IPS-20b (cell line): ENCODE measurements at regions not wholly inside any gene's neighbourhood (a gene's known extent, or its start where the extent isn't known, plus 50 kb on each side); places are given as distances from the start of the nearest gene placed in this dataset.
"Not testable (repeated sequence)": the region's sequence is repeated elsewhere in the genome, so short reads cannot be mapped to it uniquely, and the experiment has no call there.

Experiments used
- H3K27ac ChIP-seq: one replicate; pipeline ENCODE4 v1.5.1; 2013; ENCODE audit warnings: low read length
- H3K27me3 ChIP-seq: 2 replicates; pipeline ENCODE4 v1.6.1; 2013; ENCODE audit warnings: mild to moderate bottlenecking, low read length, inconsistent platforms; ENCODE audit not compliant: insufficient read depth
- H3K36me3 ChIP-seq: 2 replicates; pipeline ENCODE4 v1.6.1; 2013; ENCODE audit warnings: low read depth, mild to moderate bottlenecking, inconsistent platforms, low read length, moderate library complexity; ENCODE audit not compliant: insufficient read depth
- H3K4me1 ChIP-seq: 2 replicates; pipeline ENCODE4 v1.6.1; 2013; ENCODE audit warnings: mild to moderate bottlenecking, control low read depth, inconsistent platforms, low read length, moderate library complexity; ENCODE audit not compliant: insufficient read depth
- H3K4me3 ChIP-seq: 2 replicates; pipeline ENCODE4 v1.5.1; 2013; ENCODE audit warnings: mild to moderate bottlenecking, low read length, inconsistent platforms
- H3K9ac ChIP-seq: 2 replicates; pipeline ENCODE4 v1.6.1; 2013; ENCODE audit warnings: low read depth, mild to moderate bottlenecking, inconsistent platforms, low read length, moderate library complexity
- H3K9me3 ChIP-seq: 2 replicates; pipeline ENCODE4 v1.6.1; 2013; ENCODE audit warnings: mild to moderate bottlenecking, low read depth, low read length, inconsistent platforms; ENCODE audit not compliant: insufficient read depth

- Histone ChIP-seq H3K4me3 (no peak overlapping the region), H3K9me3 (no peaks in the 10 kb centered on the region), H3K27ac (no peak overlapping the region), H3K9ac (no peak overlapping the region), H3K27me3 (no peaks in the 10 kb centered on the region), H3K36me3 (no peaks in the 10 kb centered on the region), H3K4me1 (no peaks in the 10 kb centered on the region; the same call in 1 of the 2 replicates)
Observed at GRCh38 chr2:107712857-107713256, 113.8 kb upstream of the RGPD4 start.

- Histone ChIP-seq H3K9me3 (no peaks in the 10 kb centered on the region), H3K4me3 (no peak overlapping the region), H3K9ac (no peak overlapping the region), H3K36me3 (no peaks in the 10 kb centered on the region), H3K27ac (no peak overlapping the region), H3K4me1 (no peaks in the 10 kb centered on the region; the same call in 1 of the 2 replicates), H3K27me3 (no peaks in the 10 kb centered on the region)
Observed at GRCh38 chr2:107717661-107718060, 109.0 kb upstream of the RGPD4 start.

DNA sequence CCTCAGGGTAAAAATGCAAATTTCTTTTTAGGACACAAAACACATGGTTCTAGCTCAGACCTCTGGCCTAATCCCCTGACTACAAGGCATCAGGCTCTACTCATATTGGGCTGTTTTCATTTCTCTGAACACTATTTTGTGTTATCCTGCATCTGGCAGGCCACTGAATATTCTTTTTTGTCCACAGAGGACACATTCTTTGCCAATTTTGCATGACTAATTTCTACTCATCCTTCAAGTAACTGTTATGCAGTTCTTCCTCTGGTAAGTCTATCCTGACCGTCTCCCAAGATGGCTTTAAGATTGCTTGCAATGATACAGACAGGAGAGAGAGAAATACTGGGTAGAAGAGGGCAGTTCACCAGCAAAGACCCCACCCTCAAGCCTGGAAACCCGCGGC lies 107.6 kb upstream of the RGPD4 start:
- Histone ChIP-seq H3K9ac (no peak overlapping the region), H3K4me3 (no peak overlapping the region), H3K4me1 (no peaks in the 10 kb centered on the region; the same call in 1 of the 2 replicates), H3K27ac (no peak overlapping the region), H3K9me3 (no peaks in the 10 kb centered on the region), H3K27me3 (no peaks in the 10 kb centered on the region), H3K36me3 (no peaks in the 10 kb centered on the region)

DNA sequence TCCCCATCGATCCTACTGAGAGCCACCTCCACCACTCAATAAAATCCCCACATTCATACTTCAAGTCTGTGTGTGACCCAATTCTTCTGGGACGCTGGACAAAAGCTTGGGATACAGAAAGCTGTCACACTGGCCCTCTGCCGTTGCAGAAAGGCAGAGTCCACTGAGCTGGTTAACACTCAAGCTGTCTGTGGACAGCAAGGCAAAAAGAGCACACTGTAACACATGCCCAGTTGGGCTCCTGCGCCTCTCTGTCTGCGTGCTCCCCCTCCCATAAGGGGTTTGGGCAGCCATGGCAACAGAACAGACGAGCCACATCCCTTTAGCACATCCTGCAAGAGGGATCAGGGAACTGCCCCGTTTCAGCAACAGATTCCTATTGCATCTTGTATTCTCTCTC lies 106.9 kb upstream of the RGPD4 start:
- Histone ChIP-seq H3K36me3 (no peaks in the 10 kb centered on the region), H3K4me3 (no peak overlapping the region), H3K9me3 (no peaks in the 10 kb centered on the region), H3K4me1 (no peaks in the 10 kb centered on the region; the same call in 1 of the 2 replicates), H3K9ac (no peak overlapping the region), H3K27me3 (no peaks in the 10 kb centered on the region), H3K27ac (no peak overlapping the region)

DNA sequence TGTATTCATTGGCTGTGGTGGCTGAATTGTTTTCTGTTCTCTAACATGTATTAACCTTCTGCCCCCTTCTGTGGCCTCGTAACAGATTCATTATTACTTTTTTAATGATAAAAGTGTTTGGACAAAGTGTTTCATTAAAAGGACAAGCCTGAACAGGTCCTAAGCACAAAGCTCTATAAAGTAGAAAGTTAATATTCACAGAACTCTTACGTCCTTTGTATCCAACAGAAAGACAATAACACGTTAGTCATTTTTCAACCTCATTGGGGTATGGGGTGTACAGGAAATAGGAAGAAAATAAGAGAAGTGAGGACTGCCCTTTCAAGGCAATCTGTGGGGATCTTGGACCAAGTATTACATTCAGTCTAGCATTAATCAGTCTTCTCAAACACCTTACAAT lies 105.5 kb upstream of the RGPD4 start:
- Histone ChIP-seq H3K36me3 (no peaks in the 10 kb centered on the region), H3K27me3 (no peaks in the 10 kb centered on the region), H3K4me1 (no peaks in the 10 kb centered on the region; the same call in 1 of the 2 replicates), H3K4me3 (no peak overlapping the region), H3K9me3 (no peaks in the 10 kb centered on the region), H3K27ac (no peak overlapping the region), H3K9ac (no peak overlapping the region)

GRCh38 chr2:107721586-107721985 lies 105.1 kb upstream of the RGPD4 start:
- H3K27ac ChIP-seq, result no peak overlapping the region
- no peaks in the 10 kb centered on the region for H3K9me3 ChIP-seq
- no peak overlapping the region for H3K9ac ChIP-seq
- H3K27me3 ChIP-seq, result no peaks in the 10 kb centered on the region
- H3K4me1 ChIP-seq, result no peaks in the 10 kb centered on the region; the same call in 1 of the 2 replicates
- no peaks in the 10 kb centered on the region for H3K36me3 ChIP-seq
- no peak overlapping the region for H3K4me3 ChIP-seq

GRCh38 chr2:107725824-107726223 lies 100.9 kb upstream of the RGPD4 start:
- H3K27me3 ChIP-seq, H3K9me3 ChIP-seq, H3K4me1 ChIP-seq, H3K36me3 ChIP-seq, H3K4me3 ChIP-seq, H3K9ac ChIP-seq, H3K27ac ChIP-seq: not testable (repeated sequence)

DNA sequence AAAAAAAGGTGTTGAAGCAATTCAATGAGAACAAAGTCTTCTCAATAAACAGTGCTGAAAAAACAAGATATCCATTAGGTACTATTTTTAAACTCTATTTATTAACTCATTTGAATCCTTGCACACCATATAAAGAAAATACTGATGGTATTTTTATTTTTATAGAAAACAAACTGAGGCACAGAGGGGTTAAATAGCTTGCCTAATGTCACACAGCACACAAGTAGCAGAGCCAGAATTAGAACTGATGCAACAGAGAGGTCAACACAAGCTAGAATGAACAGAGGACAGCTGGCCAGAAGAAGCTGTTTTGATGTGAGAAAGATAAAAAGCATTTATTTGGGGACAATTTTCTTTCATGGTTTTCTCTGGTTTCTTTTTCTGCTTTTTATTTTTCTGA lies 99.4 kb upstream of the RGPD4 start:
- Histone ChIP-seq H3K36me3 (no peaks in the 10 kb centered on the region), H3K9ac (no peak overlapping the region), H3K9me3 (no peaks in the 10 kb centered on the region), H3K4me3 (no peak overlapping the region), H3K27me3 (no peaks in the 10 kb centered on the region), H3K4me1 (no peaks in the 10 kb centered on the region), H3K27ac (no peak overlapping the region)

- no peak overlapping the region for H3K27ac ChIP-seq
- H3K36me3 ChIP-seq, result no peaks in the 10 kb centered on the region
- H3K4me1 ChIP-seq, result no peaks in the 10 kb centered on the region
- H3K27me3 ChIP-seq, result no peaks in the 10 kb centered on the region
- no peak overlapping the region for H3K4me3 ChIP-seq
- no peak overlapping the region for H3K9ac ChIP-seq
- no peaks in the 10 kb centered on the region for H3K9me3 ChIP-seq
Observed at GRCh38 chr2:107728586-107728985, 98.1 kb upstream of the RGPD4 start.

GRCh38 chr2:107729440-107729839 lies 97.3 kb upstream of the RGPD4 start:
- H3K4me3 ChIP-seq, result no peak overlapping the region
- H3K27ac ChIP-seq, result no peak overlapping the region
- H3K27me3 ChIP-seq, result no peaks in the 10 kb centered on the region
- H3K36me3 ChIP-seq, result no peaks in the 10 kb centered on the region
- no peak overlapping the region for H3K9ac ChIP-seq
- no peaks in the 10 kb centered on the region for H3K4me1 ChIP-seq
- H3K9me3 ChIP-seq, result no peaks in the 10 kb centered on the region

DNA sequence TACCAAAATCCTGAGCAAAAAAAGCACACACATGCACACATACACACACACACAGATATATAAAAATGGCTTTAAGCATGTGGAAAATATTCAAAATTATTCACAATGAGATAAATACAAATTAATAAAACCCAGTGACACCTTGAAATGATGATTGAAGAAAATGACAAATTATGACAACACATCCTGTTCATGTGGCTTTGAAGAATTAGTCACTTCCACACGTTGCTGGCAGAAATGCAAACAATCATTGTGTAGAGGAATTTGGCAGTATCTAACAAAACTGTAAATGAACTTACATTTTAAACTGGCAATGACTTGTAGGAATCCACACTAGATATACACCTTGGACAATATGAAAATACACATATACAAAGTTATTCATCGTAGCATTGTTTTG lies 95.8 kb upstream of the RGPD4 start:
- no peaks in the 10 kb centered on the region for H3K36me3 ChIP-seq
- no peak overlapping the region for H3K9ac ChIP-seq
- no peaks in the 10 kb centered on the region for H3K4me1 ChIP-seq
- no peak overlapping the region for H3K27ac ChIP-seq
- H3K27me3 ChIP-seq, result no peaks in the 10 kb centered on the region
- H3K9me3 ChIP-seq, result no peaks in the 10 kb centered on the region
- no peak overlapping the region for H3K4me3 ChIP-seq

GRCh38 chr2:107731435-107731834 lies 95.3 kb upstream of the RGPD4 start:
- H3K27me3 ChIP-seq, result no peaks in the 10 kb centered on the region
- H3K9me3 ChIP-seq, result no peaks in the 10 kb centered on the region
- no peak overlapping the region for H3K9ac ChIP-seq
- no peak overlapping the region for H3K4me3 ChIP-seq
- H3K36me3 ChIP-seq, result no peaks in the 10 kb centered on the region
- no peak overlapping the region for H3K27ac ChIP-seq
- H3K4me1 ChIP-seq, result no peaks in the 10 kb centered on the region

GRCh38 chr2:107735201-107735600 lies 91.5 kb upstream of the RGPD4 start:
- Histone ChIP-seq H3K27me3 (no peaks in the 10 kb centered on the region), H3K27ac (no peak overlapping the region), H3K9ac (no peak overlapping the region), H3K9me3 (no peaks in the 10 kb centered on the region), H3K4me3 (no peak overlapping the region), H3K36me3 (no peaks in the 10 kb centered on the region), H3K4me1 (no peaks in the 10 kb centered on the region)
